HFFc6 (cell line): ENCODE measurements at regions not wholly inside any gene's neighbourhood (a gene's known extent, or its start where the extent isn't known, plus 50 kb on each side); places are given as distances from the start of the nearest gene placed in this dataset.
A peak's percentile ranks its signal among the peaks of the same experiment; 100 is the strongest.

Experiments
- DNase-seq: peaks from one replicate; pipeline ENCODE4 v3.0.0-alpha.2; 2018
- H3K27ac Mint-ChIP-seq: 2 replicates; pipeline ENCODE4 v1.8.0; 2020; ENCODE audit warnings: mild to moderate bottlenecking, mixed read lengths
- H3K27me3 Mint-ChIP-seq: 2 replicates; pipeline ENCODE4 v1.8.0; 2021; ENCODE audit warnings: mild to moderate bottlenecking, moderate library complexity, mixed read lengths; ENCODE audit not compliant: insufficient read depth
- H3K36me3 Mint-ChIP-seq: 2 replicates; pipeline ENCODE4 v1.8.0; 2021; ENCODE audit warnings: low read depth, mixed read lengths
- H3K4me1 Mint-ChIP-seq: 2 replicates; pipeline ENCODE4 v1.8.0; 2020; ENCODE audit warnings: low read depth, mixed read lengths
- H3K4me3 Mint-ChIP-seq: 2 replicates; pipeline ENCODE4 v1.8.0; 2020; ENCODE audit warnings: mild to moderate bottlenecking, moderate library complexity, mixed read lengths
- H3K9me3 Mint-ChIP-seq: 2 replicates; pipeline ENCODE4 v1.8.0; 2020; ENCODE audit warnings: mild to moderate bottlenecking, mixed read lengths
- CTCF ChIP-seq: fragments of 200-600 bp; sonication (generic); IDR thresholded peaks from 2 replicates; pipeline ENCODE4 v1.5.0; 2021; ENCODE audit warnings: antibody characterized with exemption, mild to moderate bottlenecking

DNA sequence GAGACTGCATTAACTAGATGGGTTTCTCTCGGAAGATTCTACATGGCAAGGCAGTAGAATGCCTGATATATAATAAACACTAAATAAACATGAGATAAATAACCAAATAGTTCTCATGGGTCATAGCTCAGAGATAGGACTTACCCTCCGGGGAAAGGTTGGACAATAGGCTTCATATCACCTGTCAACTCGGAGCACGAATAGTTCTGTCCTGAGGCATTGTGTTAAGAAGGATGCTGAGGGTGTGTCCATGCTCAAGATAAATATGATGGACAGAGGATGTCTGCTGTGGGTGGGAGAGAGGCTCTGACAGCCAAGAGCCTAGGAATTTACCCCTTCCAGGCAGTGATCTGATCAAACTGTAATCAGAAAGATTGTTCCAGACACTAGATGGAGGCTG is 474.0 kb downstream of the MIAT start:
- DNase-seq: no peak

DNA sequence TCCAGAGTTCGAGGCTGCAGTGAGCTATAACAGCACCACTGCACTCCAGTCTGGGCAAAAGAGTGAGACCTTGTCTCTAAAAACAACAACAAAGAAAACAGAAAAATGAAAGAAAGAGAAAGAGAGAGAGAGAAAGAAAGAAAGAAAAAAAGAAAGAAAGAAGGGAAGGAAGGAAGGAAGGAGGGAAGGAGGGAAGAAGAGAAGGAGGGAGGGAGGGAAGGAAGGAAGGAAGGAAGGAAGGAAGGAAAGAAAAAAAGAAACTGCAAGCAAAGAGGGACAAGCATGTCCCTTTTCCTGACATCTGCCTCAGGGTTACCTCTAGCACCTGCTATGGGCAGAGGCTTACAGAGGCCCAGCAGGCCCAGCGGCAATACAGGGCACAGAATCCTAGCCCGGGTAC is 475.0 kb downstream of the MIAT start:
- no peak overlapping the region for H3K4me3 Mint-ChIP-seq
- H3K9me3 Mint-ChIP-seq: peaks cover 15% of the 10 kb centered on the region; the same call in 1 of the 2 replicates
- H3K27me3 Mint-ChIP-seq: peaks cover 14% of the 10 kb centered on the region
- no peak overlapping the region for H3K27ac Mint-ChIP-seq
- peaks cover 9% of the 10 kb centered on the region for H3K36me3 Mint-ChIP-seq
- peaks cover 72% of the 10 kb centered on the region for H3K4me1 Mint-ChIP-seq
- no peak for TF ChIP-seq CTCF
- DNase-seq: no peak

More for the DNA sequence above, 474.0 kb downstream of the MIAT start:
- peaks cover 14% of the 10 kb centered on the region for H3K27me3 Mint-ChIP-seq
- H3K4me3 Mint-ChIP-seq: no peak overlapping the region
- no peak for TF ChIP-seq CTCF
- H3K9me3 Mint-ChIP-seq: peaks cover 5% of the 10 kb centered on the region; the same call in 1 of the 2 replicates
- H3K4me1 Mint-ChIP-seq: peaks cover 68% of the 10 kb centered on the region
- H3K27ac Mint-ChIP-seq: no peak overlapping the region
- peaks cover under 1% of the 10 kb centered on the region; the same call in 1 of the 2 replicates for H3K36me3 Mint-ChIP-seq

DNA sequence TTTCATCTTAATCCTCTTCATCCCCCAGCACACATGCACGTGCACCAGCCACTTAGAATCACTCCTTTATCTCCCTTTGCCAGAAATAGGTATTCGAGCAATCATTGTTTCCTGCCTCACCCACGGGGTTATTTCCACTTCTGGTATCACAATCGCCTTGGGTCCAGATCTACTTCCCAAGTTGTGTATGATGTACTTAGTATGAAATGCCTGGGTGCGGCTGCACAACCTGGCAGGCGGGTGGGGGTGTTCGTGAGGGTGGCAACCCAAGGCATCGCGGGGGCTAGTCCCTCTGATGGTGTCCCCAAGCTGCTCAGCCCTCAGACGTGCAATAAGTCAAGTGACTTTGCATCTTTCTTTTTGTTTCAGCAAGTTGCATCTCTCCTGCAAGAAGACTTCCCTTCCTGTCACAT is 475.6 kb downstream of the MIAT start:
- peaks cover 72% of the 10 kb centered on the region for H3K4me1 Mint-ChIP-seq
- peaks cover 16% of the 10 kb centered on the region for H3K27me3 Mint-ChIP-seq
- no peak for DNase-seq
- no peak for TF ChIP-seq CTCF
- H3K36me3 Mint-ChIP-seq: peaks cover 9% of the 10 kb centered on the region
- no peak overlapping the region for H3K4me3 Mint-ChIP-seq
- peaks cover 15% of the 10 kb centered on the region; the same call in 1 of the 2 replicates for H3K9me3 Mint-ChIP-seq
- no peak overlapping the region for H3K27ac Mint-ChIP-seq

DNA sequence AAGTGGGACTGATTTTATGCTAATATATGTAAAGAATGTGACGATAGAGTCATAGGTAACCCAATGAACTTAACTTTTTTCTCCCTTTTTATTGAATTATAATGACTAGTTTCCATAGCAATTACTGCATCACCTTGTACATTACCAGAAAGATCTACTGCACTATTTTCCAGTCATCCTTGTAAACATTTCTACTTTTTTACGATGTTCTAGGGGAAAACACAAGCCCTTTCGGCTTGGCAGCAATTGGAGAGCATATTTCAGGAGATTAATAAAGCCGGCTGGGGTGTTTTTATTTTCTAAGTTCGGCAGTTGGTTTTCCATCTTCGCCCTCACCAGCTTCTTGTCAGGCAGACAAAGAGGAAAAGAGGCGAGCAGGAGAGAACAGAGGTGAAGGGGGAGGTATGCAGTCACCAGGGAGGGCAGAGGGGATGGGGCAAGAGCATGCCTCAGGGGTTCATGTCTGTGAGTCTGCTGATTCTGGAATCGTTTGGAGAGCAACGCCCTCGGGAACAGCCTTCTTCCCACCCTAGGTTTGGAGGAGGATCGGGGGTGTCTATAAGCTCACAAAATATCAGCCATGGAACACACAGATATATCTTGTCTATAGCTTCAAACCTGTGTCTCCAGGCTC is 476.4 kb downstream of the MIAT start:
- H3K9me3 Mint-ChIP-seq: peaks cover 15% of the 10 kb centered on the region; the same call in 1 of the 2 replicates
- H3K27ac Mint-ChIP-seq: peak overlapping the region; percentile 70
- H3K4me1 Mint-ChIP-seq: peaks cover 69% of the 10 kb centered on the region
- peaks cover 9% of the 10 kb centered on the region for H3K36me3 Mint-ChIP-seq
- H3K27me3 Mint-ChIP-seq: peaks cover 21% of the 10 kb centered on the region
- H3K4me3 Mint-ChIP-seq: peak overlapping the region; percentile 16
- TF ChIP-seq CTCF: no peak
- DNase-seq: no peak

GRCh38 chr22:27134315-27134701 is 476.9 kb downstream of the MIAT start:
- H3K36me3 Mint-ChIP-seq: peaks cover 9% of the 10 kb centered on the region
- DNase-seq: peak; percentile 79
- peaks cover 21% of the 10 kb centered on the region for H3K27me3 Mint-ChIP-seq
- peak overlapping the region; percentile 70 for H3K27ac Mint-ChIP-seq
- TF ChIP-seq CTCF: no peak
- peak overlapping the region; percentile 16 for H3K4me3 Mint-ChIP-seq
- H3K4me1 Mint-ChIP-seq: peaks cover 66% of the 10 kb centered on the region
- H3K9me3 Mint-ChIP-seq: peaks cover 15% of the 10 kb centered on the region; the same call in 1 of the 2 replicates
